Ishikawa (cell line): ENCODE measurements at regions not wholly inside any gene's neighbourhood (a gene's known extent, or its start where the extent isn't known, plus 50 kb on each side); places are given as distances from the start of the nearest gene placed in this dataset.

Experiments
- CEBPB ChIP-seq: IDR thresholded peaks from 2 replicates; pipeline ENCODE4 v1.6.1; 2012
- CREB1 ChIP-seq: IDR thresholded peaks from 2 replicates; pipeline ENCODE4 v1.6.1; 2012; ENCODE audit warnings: low read depth
- EGR1 ChIP-seq: IDR thresholded peaks from 2 replicates; pipeline ENCODE4 v1.6.1; 2012
- EP300 ChIP-seq: IDR thresholded peaks from 2 replicates; pipeline ENCODE4 v1.6.1; 2012; ENCODE audit warnings: borderline replicate concordance
- FOXM1 ChIP-seq: IDR thresholded peaks from 2 replicates; pipeline ENCODE4 v1.6.1; 2012; ENCODE audit warnings: low read depth, borderline replicate concordance
- NFIC ChIP-seq: IDR thresholded peaks from 2 replicates; pipeline ENCODE4 v1.6.1; 2012
- RAD21 ChIP-seq: IDR thresholded peaks from 2 replicates; pipeline ENCODE4 v1.6.1; 2012; ENCODE audit warnings: low read depth
- TAF1 ChIP-seq: IDR thresholded peaks from 2 replicates; pipeline ENCODE4 v1.6.1; 2012; ENCODE audit warnings: low read depth, mild to moderate bottlenecking
- TCF12 ChIP-seq: IDR thresholded peaks from 2 replicates; pipeline ENCODE4 v1.6.1; 2012; ENCODE audit warnings: low read depth
- TEAD4 ChIP-seq: IDR thresholded peaks from 2 replicates; pipeline ENCODE4 v1.6.1; 2012
- YY1 ChIP-seq: IDR thresholded peaks from 2 replicates; pipeline ENCODE4 v1.6.1; 2012; ENCODE audit warnings: low read depth
- ZBTB7A ChIP-seq: IDR thresholded peaks from 2 replicates; pipeline ENCODE4 v1.6.1; 2012; ENCODE audit warnings: low read depth
- TF ChIP-seq, protein P1 (sequence below): IDR thresholded peaks from 2 replicates; pipeline ENCODE4 v1.6.1; 2012
- TF ChIP-seq, protein P2 (sequence below): IDR thresholded peaks from 2 replicates; pipeline ENCODE4 v1.6.1; 2012
- TF ChIP-seq, protein P3 (sequence below): IDR thresholded peaks from 2 replicates; pipeline ENCODE4 v1.6.1; 2012; ENCODE audit warnings: low read depth, mild to moderate bottlenecking

DNA sequence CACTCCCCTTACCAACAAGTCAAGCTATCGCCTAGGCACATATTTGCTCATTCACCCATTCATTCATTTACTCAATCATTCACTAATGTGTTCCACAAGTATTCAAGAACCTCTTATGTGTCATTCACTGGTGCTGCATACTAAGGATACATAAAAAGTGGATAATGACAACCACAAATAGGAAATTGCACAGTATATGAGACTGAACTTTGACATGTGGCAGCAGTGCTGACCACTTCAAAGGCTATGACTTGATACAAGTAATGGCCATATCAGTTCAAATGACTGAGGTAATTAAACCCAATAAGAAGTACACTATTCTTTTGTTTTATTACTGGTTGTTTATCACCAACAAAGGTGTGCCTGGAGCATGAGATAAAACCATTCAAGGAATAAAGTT is 282.5 kb downstream of the KLHL13 start:
- TF ChIP-seq YY1 (no peak), TEAD4 (no peak), ZBTB7A (no peak), RAD21 (no peak), TCF12 (no peak), FOXM1 (no peak), CEBPB (no peak), TAF1 (no peak)
- TF ChIP-seq, protein P1, sequence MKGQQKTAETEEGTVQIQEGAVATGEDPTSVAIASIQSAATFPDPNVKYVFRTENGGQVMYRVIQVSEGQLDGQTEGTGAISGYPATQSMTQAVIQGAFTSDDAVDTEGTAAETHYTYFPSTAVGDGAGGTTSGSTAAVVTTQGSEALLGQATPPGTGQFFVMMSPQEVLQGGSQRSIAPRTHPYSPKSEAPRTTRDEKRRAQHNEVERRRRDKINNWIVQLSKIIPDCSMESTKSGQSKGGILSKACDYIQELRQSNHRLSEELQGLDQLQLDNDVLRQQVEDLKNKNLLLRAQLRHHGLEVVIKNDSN = no peak
- TF ChIP-seq, protein P2, sequence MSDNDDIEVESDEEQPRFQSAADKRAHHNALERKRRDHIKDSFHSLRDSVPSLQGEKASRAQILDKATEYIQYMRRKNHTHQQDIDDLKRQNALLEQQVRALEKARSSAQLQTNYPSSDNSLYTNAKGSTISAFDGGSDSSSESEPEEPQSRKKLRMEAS = no peak

DNA sequence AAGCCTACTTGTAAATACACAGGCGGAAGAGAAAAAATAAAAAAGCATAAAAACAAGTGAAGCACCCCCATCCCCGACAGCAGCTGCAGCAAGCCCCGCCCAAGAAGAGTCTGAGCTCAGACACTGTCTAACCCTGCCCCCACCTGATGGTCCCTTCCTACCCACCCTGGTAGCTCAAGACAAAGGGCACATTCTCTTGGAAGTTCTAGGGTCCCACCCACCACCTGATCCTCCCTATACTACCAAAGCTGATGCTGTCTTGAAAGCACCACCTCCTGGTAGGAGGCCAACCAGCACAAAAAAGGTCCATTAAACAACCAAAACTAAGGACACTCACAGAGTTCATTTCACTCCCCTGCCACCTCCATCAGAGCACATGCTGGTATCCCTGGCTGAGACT is 308.2 kb downstream of the KLHL13 start:
- TF ChIP-seq TAF1 (no peak), YY1 (no peak), TEAD4 (no peak), CREB1 (no peak), ZBTB7A (no peak), EGR1 (no peak), NFIC (no peak), CEBPB (no peak), FOXM1 (no peak)

DNA sequence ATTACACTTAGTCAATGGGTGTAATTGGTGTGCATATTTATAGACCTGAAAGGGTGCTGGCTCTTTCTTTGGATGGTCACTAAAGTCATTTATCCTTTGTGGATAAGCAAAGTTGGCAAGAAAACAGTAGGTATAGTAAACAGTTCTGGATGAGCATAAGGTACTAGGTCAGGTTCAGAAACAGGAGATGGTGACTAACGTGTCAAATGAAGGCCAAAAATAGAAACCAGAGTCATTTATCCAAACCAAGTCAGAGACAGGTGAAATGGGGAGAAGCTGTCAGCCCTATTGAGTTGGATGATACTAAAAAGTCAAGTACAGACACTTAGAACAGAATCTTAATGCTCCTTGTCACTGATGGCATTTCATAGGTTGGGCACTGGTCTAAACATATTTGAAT is 313.1 kb downstream of the KLHL13 start:
- TF ChIP-seq NFIC = no peak
- TF ChIP-seq EGR1 = no peak
- no peak for TF ChIP-seq CEBPB

DNA sequence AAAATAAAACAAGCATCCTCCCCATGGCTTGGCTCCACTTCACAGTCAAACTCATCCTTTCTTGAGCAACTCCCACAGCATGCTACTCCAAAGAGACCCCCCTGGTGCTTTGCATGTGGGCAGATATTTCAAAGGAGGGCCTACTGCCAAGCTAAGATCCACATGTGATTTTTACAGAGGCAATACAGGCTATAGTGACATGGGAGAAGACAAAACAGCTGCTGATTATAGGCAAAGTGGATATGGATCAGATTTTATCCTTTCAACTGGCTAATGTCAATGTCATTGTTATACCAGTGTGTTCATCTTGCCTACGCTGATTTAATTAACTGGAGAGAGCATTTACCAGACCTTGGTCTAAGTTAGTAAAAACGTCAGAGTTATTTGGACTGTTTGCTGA is 328.3 kb downstream of the KLHL13 start:
- TF ChIP-seq RAD21 (no peak), NFIC (no peak), YY1 (no peak), CREB1 (no peak), FOXM1 (no peak), TEAD4 (no peak)
- TF ChIP-seq, protein P1 = no peak
- TF ChIP-seq, protein P3, sequence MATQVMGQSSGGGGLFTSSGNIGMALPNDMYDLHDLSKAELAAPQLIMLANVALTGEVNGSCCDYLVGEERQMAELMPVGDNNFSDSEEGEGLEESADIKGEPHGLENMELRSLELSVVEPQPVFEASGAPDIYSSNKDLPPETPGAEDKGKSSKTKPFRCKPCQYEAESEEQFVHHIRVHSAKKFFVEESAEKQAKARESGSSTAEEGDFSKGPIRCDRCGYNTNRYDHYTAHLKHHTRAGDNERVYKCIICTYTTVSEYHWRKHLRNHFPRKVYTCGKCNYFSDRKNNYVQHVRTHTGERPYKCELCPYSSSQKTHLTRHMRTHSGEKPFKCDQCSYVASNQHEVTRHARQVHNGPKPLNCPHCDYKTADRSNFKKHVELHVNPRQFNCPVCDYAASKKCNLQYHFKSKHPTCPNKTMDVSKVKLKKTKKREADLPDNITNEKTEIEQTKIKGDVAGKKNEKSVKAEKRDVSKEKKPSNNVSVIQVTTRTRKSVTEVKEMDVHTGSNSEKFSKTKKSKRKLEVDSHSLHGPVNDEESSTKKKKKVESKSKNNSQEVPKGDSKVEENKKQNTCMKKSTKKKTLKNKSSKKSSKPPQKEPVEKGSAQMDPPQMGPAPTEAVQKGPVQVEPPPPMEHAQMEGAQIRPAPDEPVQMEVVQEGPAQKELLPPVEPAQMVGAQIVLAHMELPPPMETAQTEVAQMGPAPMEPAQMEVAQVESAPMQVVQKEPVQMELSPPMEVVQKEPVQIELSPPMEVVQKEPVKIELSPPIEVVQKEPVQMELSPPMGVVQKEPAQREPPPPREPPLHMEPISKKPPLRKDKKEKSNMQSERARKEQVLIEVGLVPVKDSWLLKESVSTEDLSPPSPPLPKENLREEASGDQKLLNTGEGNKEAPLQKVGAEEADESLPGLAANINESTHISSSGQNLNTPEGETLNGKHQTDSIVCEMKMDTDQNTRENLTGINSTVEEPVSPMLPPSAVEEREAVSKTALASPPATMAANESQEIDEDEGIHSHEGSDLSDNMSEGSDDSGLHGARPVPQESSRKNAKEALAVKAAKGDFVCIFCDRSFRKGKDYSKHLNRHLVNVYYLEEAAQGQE = no peak
- TF ChIP-seq, protein P2 = no peak

DNA sequence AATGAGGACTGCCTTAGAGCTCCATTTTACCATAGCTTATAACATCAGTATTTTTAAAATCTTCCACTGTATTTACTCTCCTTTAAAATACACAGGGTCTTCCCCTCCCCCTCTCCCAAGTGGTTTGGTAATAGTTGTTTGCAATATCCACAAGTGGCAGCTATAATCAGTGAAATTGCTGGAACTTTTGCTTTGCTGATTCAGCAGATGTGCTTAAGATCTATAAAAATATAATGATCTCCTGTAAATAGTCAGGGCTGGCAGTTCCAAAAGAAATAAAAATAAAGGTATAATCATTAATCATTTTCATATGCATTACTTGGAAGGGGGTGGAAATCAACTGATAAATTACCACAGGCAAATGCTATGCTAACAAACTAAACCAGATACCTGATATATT is 345.2 kb downstream of the KLHL13 start:
- no peak for TF ChIP-seq NFIC
- TF ChIP-seq, protein P2 = no peak
- no peak for TF ChIP-seq YY1
- TF ChIP-seq RAD21 = no peak
- no peak for TF ChIP-seq CEBPB
- no peak for TF ChIP-seq CREB1
- TF ChIP-seq EGR1 = no peak
- TF ChIP-seq FOXM1 = no peak
- TF ChIP-seq ZBTB7A = no peak
- TF ChIP-seq TCF12 = no peak
- TF ChIP-seq, protein P3 = no peak
- TF ChIP-seq EP300 = no peak
- TF ChIP-seq, protein P1 = no peak
- no peak for TF ChIP-seq TAF1
- TF ChIP-seq TEAD4 = no peak
